ENCODE measurements at regions not wholly inside any gene's neighbourhood (a gene's known extent, or its start where the extent isn't known, plus 50 kb on each side); places are given as distances from the start of the nearest gene placed in this dataset.
"Not testable (repeated sequence)": the region's sequence is repeated elsewhere in the genome, so short reads cannot be mapped to it uniquely, and the experiment has no call there.

DNA sequence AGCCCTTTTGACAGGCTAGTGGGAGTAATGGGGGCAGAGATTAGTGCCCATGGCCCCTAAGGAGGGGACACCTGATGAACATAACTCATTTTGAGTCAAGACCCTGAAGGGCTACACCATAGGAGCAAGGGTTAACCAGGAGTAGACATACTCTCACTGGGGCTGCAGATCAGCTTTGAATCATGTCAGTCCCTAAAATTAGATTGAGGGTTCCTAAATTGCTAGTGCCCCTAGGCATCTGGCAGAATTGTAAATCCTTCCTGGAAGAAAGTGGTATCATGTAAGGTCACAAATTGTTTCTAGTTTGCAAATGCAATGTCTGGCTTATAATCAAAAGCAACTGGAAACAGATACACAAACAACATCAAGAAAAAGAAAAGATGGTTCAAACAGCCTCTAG is 52.1 kb upstream of the LRRC37A2 start:
- DNase-seq (ENCODE audit: low spot score); POLR2A ChIA-PET; H3K27me3 Mint-ChIP-seq (ENCODE audit: low read depth); H3K4me3 Mint-ChIP-seq; H3K9me3 Mint-ChIP-seq; H3K27ac Mint-ChIP-seq; H3K4me1 Mint-ChIP-seq; CTCF ChIA-PET; H3K36me3 Mint-ChIP-seq; ATAC-seq: not testable (repeated sequence)

DNA sequence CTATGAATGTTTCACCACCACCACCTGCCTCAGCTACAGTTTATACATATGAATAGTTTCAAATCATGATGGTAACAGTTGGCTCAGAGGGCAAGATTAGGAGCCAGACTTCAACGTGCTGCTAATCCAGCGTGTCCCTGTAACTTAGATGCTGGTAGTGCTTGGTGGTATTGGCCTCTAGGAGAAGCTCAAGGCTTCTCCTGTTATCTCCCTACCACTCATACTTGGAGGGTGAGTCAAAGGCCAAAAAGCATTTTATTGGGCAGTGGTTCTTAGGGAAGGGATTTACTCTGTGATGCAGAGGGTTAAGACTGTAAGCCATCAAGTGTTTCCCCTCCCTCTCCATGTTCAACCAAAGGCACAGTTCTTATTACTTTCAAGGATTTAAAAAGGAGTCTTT is 57.2 kb upstream of the LRRC37A2 start:
- POLR2A ChIA-PET; H3K36me3 Mint-ChIP-seq; DNase-seq (ENCODE audit: low spot score); H3K4me1 Mint-ChIP-seq; H3K27me3 Mint-ChIP-seq (ENCODE audit: low read depth); H3K9me3 Mint-ChIP-seq; H3K27ac Mint-ChIP-seq; H3K4me3 Mint-ChIP-seq; CTCF ChIA-PET; ATAC-seq: not testable (repeated sequence)

DNA sequence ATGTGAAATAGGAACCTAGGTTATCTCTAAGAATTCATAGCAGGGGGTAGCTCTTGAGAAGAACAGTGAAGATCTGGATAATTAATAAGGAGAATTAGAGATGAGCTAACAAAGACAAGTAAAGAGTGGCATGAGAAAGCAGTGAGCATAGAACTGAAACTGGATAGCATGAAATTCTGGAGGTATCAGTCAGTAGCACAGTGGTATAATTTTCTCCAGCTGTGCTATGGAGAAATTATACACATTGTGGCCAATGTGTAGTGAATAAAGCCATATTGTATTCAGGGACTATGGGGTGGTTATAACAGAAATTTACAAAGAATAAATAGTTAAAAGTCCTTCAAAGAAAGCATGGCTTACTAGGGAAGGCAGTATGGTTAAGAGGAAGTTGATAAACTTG is 57.7 kb upstream of the LRRC37A2 start:
- POLR2A ChIA-PET, H3K27ac Mint-ChIP-seq, CTCF ChIA-PET: not testable (repeated sequence)

DNA sequence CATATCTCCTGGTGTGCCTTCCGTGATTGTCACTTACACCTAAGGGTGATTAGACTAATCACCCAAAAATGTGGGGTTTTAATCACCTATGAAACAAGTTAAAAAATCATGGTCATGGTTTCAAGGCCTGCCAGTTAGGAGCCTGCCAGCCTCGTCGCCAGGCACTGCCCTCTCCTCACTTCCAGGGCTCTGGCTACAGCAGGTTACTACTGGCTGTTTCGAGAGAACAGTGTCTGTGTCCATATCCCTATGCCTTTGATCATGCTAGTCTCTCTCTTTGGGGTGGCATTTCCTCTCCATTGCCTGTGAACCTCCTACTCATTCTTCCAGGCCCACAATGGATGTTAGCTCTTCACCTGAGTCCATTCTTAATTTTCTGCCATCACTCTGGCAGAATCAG is 59.2 kb upstream of the LRRC37A2 start:
- POLR2A ChIA-PET; ATAC-seq; DNase-seq (ENCODE audit: low spot score); H3K4me1 Mint-ChIP-seq; H3K27me3 Mint-ChIP-seq (ENCODE audit: low read depth); H3K27ac Mint-ChIP-seq; H3K9me3 Mint-ChIP-seq; H3K4me3 Mint-ChIP-seq; CTCF ChIA-PET; H3K36me3 Mint-ChIP-seq: not testable (repeated sequence)

More for the DNA sequence above, 57.7 kb upstream of the LRRC37A2 start:
- H3K4me1 Mint-ChIP-seq; H3K36me3 Mint-ChIP-seq; H3K4me3 Mint-ChIP-seq; ATAC-seq; H3K9me3 Mint-ChIP-seq; H3K27me3 Mint-ChIP-seq (ENCODE audit: low read depth); DNase-seq (ENCODE audit: low spot score): not testable (repeated sequence)

DNA sequence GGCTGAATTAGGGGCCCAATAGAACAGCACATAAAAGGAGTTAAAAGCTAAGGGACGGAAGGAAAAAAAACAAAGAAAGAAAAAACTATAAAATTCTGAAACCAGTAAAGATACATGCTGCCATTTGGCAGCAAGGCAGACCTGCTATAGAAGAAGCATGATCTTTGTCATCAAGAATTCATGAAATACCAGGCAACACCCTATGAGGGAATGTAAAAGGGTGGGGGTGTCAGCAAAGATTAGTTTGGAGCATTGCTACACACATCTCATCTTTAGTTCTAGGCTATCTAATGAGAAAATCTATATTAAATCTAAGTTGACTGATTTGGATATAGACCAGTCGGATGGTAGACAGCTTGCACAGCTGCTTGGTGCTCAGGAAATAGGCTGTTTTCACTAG is 66.4 kb upstream of the LRRC37A2 start:
- CTCF ChIA-PET; H3K27me3 Mint-ChIP-seq (ENCODE audit: low read depth); H3K4me1 Mint-ChIP-seq; ATAC-seq; H3K27ac Mint-ChIP-seq; POLR2A ChIA-PET; H3K4me3 Mint-ChIP-seq; H3K36me3 Mint-ChIP-seq; DNase-seq (ENCODE audit: low spot score); H3K9me3 Mint-ChIP-seq: not testable (repeated sequence)

DNA sequence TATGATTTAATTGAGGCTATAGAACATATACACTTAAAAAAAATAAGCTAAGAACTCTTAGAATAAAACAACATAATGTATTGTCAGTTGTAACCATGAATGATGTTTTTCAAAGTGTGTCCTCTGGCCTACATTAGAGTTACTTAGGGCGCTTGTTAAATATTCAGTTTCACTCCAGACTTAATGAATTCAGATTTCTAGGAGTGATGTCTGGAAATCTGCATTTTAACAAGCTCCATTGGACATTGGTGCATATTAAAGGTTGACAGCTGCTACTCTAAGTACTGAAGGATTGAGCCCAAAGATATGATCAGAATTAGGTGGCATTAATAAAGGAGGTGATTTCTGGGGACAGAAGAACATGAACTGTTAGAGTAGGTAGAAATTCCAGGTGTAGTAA is 66.9 kb upstream of the LRRC37A2 start:
- CTCF ChIA-PET; H3K27ac Mint-ChIP-seq; POLR2A ChIA-PET; H3K27me3 Mint-ChIP-seq (ENCODE audit: low read depth); H3K4me3 Mint-ChIP-seq; ATAC-seq; H3K4me1 Mint-ChIP-seq; H3K9me3 Mint-ChIP-seq; H3K36me3 Mint-ChIP-seq; DNase-seq (ENCODE audit: low spot score): not testable (repeated sequence)

DNA sequence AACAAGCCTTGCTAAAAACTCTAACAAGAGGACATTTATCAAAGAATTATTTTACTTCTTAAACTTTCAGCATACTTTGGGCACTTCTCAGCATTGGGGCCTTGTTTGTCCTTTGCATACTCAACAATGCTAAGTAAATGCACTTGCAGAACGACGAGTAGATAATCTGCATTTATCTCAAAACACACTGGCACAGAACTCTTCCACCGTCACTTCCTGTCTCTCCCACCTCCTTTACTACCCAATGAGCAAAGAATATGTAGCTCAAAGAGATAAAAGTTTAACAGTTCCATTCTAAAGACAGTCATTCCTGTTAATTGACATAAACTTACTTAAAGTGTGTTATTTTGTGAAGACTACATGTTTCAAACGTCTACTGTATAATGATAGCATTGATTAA is 70.1 kb upstream of the LRRC37A2 start:
- H3K27me3 Mint-ChIP-seq (ENCODE audit: low read depth); ATAC-seq; DNase-seq (ENCODE audit: low spot score); H3K27ac Mint-ChIP-seq; CTCF ChIA-PET; H3K4me1 Mint-ChIP-seq; H3K4me3 Mint-ChIP-seq; POLR2A ChIA-PET; H3K36me3 Mint-ChIP-seq; H3K9me3 Mint-ChIP-seq: not testable (repeated sequence)

DNA sequence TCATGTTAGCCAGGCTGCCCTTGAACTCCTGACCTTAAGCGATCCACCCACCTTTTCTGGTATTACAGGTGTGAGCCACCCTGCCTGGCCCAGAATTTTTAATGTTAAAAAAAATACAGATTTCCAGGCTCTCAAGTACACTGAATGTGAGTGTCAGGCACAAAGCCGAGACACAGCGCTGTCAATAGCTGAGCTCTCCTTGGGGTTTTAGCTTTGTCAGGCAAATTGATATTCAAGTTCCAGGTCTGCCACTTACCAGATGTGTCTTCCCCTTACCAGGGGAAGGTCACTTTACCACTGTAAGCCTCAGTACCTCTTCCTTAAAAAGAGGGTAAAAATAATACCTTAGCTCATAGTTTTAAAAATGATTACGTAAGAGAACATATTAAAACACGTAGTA is 71.6 kb upstream of the LRRC37A2 start:
- DNase-seq (ENCODE audit: low spot score); H3K4me3 Mint-ChIP-seq; H3K27ac Mint-ChIP-seq; H3K4me1 Mint-ChIP-seq; H3K9me3 Mint-ChIP-seq; POLR2A ChIA-PET; H3K27me3 Mint-ChIP-seq (ENCODE audit: low read depth); H3K36me3 Mint-ChIP-seq; CTCF ChIA-PET: not testable (repeated sequence)
- peak; percentile 87 for ATAC-seq

DNA sequence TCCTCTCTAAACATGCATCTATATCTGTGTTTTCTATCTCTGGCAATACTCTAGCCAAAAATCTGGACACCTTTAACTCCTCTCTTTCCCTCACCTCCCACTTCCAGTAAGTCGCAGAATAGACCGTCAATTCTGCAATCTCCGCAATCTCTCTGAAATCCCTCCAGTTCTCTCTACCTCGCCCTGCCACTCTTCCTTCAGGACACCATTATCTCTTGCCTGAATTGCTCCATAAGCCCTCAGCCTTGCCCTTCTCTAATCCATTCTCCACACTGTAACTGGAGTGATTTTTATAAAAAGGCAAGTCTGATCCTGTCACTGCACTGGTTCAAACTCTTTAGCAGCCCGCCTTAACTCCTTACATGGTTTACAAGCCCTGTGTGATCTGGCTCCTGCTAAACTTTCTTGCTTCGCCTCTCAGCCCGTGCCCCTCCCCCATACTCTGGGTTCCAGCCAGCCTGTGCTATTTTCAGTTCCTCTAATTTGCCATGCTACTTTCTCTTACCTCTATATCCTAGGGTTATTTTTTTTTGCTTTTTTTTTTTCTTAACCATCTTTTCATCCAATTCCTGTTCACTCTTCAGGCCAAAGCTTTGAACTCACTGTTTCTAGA is 73.0 kb upstream of the ARL17B start:
- H3K27ac Mint-ChIP-seq; H3K36me3 Mint-ChIP-seq; POLR2A ChIA-PET; H3K4me1 Mint-ChIP-seq; H3K4me3 Mint-ChIP-seq; DNase-seq (ENCODE audit: low spot score); CTCF ChIA-PET; H3K9me3 Mint-ChIP-seq; H3K27me3 Mint-ChIP-seq (ENCODE audit: low read depth): not testable (repeated sequence)
- peak; percentile 79 for ATAC-seq

DNA sequence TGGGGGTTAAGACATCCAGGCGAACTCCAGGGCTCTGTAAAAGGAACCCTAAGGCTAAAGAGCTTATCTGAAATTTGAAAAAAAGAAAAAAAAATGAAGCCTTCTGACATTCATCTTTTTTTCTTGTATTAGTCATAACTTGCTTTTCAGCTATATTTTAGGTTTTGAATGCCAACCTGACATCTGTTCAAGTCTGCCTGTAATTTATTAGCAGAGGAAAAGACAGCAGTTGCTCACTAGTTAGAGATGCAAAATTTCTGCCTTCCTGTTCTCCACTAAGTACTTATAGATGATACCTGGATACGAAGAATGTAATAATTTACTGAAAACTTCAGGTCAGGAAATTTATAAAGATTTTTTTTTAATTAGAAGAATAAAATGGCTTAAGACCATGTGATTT is 68.7 kb upstream of the ARL17B start:
- ATAC-seq; H3K9me3 Mint-ChIP-seq; CTCF ChIA-PET; DNase-seq (ENCODE audit: low spot score); H3K27ac Mint-ChIP-seq; H3K4me1 Mint-ChIP-seq; H3K36me3 Mint-ChIP-seq; H3K27me3 Mint-ChIP-seq (ENCODE audit: low read depth); H3K4me3 Mint-ChIP-seq; POLR2A ChIA-PET: not testable (repeated sequence)

DNA sequence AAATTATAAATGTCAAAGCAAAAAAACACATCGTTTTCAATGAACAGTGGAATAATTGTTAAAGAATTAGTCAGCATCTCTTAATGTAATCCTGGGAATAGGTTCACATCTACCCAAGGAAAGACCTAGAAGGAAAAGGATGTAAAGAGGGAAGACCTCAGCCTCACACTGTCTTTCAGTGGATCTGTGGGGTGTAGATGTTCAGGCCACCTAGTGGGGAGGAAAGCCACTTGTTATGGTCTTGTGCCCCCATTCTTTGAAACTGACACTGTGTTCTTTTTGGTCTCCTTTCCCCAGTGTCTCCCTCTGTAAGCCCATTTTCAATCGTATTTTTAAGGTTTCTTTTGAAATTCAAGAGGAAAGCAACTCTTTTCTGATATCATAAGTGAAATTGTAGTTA is 68.1 kb upstream of the ARL17B start:
- H3K27ac Mint-ChIP-seq; H3K9me3 Mint-ChIP-seq; DNase-seq (ENCODE audit: low spot score); H3K4me1 Mint-ChIP-seq; CTCF ChIA-PET; H3K4me3 Mint-ChIP-seq; POLR2A ChIA-PET; H3K36me3 Mint-ChIP-seq; H3K27me3 Mint-ChIP-seq (ENCODE audit: low read depth): not testable (repeated sequence)
- ATAC-seq: peak; percentile 76

DNA sequence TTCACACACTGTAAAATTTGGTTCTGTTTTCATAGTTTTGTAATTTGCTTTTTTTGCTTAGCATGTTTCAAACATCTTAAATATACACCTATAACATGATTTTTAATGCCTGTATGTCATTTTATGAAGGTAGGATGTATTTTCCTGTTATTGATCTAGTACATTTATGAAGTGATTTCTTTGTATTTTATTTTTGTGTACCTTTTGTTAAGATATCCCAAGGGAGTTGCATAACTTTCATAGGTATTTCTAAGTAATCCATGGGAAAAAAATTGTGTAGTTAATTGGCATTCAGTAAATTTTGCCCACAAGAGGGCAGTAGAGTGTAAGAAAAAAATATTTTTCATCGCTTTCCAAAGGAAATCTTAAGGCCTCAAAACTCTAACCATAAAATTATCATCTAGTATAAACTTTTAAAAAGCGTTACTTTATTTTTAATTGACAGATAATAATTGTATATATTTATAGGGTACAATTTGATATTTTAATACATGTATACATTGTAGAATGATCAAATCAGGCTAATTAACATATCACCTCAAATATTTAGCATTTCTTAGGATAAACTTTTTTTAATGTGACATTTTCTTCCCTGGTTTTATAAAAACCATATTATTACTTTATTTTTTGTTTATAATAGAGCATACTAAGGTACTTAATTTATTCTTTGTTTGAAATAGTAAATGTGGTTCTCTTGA is 62.8 kb upstream of the ARL17B start:
- POLR2A ChIA-PET; H3K27me3 Mint-ChIP-seq (ENCODE audit: low read depth); DNase-seq (ENCODE audit: low spot score); H3K4me3 Mint-ChIP-seq; ATAC-seq; H3K4me1 Mint-ChIP-seq; H3K27ac Mint-ChIP-seq; CTCF ChIA-PET; H3K9me3 Mint-ChIP-seq; H3K36me3 Mint-ChIP-seq: not testable (repeated sequence)

DNA sequence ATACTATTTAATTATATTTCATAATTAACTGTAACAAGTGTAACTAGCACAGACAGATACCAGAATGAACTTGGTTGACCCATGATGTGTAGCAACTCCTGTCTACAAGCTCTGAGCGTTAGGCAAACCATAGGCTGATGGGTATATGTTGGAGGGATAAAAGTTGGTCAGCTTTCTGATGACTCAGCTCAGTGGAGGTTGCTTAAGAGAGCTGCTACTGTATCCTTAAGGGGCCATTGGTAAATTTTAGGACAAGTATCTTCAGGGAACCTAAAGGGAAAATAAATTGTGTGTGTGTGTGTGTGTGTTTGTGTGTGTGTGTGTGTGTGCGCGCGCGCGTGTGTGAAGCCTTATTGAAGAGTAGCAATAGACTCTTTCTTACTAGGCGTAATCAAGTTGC is 56.3 kb upstream of the ARL17B start:
- H3K36me3 Mint-ChIP-seq; H3K27ac Mint-ChIP-seq; H3K4me3 Mint-ChIP-seq; H3K4me1 Mint-ChIP-seq; POLR2A ChIA-PET; DNase-seq (ENCODE audit: low spot score); H3K27me3 Mint-ChIP-seq (ENCODE audit: low read depth); H3K9me3 Mint-ChIP-seq; CTCF ChIA-PET; ATAC-seq: not testable (repeated sequence)

Data from WTC11 (cell line).